ENCODE measurements at regions not wholly inside any gene's neighbourhood (a gene's known extent, or its start where the extent isn't known, plus 50 kb on each side); places are given as distances from the start of the nearest gene placed in this dataset.

DNA sequence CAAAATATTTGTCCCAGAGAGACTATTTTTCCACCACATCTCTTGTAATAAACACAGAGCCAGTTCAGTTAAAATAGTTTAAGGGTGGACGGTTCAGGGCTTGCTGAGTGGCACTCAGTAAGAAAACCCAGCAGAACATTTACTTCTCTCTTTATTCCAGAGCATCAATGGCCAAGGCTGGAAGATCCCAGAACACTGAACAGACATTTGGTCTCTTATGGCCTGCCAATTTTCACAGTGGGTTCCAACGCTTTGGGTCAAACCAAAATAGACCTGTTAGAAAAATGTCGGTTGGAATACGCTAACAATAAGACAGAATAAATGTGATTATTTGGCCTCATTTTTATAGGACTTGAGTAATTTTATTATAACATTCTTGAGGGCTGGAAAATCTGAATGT, 580.3 kb upstream of the TMEFF2 start:
- no peaks in the 10 kb centered on the region for H3K36me3 ChIP-seq
- H3K4me3 ChIP-seq (ENCODE audit: low read depth, low read length): no peak overlapping the region
- no peak overlapping the region for H3K27ac ChIP-seq
- TF ChIP-seq, protein P1, sequence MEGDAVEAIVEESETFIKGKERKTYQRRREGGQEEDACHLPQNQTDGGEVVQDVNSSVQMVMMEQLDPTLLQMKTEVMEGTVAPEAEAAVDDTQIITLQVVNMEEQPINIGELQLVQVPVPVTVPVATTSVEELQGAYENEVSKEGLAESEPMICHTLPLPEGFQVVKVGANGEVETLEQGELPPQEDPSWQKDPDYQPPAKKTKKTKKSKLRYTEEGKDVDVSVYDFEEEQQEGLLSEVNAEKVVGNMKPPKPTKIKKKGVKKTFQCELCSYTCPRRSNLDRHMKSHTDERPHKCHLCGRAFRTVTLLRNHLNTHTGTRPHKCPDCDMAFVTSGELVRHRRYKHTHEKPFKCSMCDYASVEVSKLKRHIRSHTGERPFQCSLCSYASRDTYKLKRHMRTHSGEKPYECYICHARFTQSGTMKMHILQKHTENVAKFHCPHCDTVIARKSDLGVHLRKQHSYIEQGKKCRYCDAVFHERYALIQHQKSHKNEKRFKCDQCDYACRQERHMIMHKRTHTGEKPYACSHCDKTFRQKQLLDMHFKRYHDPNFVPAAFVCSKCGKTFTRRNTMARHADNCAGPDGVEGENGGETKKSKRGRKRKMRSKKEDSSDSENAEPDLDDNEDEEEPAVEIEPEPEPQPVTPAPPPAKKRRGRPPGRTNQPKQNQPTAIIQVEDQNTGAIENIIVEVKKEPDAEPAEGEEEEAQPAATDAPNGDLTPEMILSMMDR (IDR thresholded peaks at IDR 0.05; ENCODE audit: low read depth, low read length): no peak
- no peaks in the 10 kb centered on the region for H3K9me3 ChIP-seq (ENCODE audit: severe bottlenecking)
- no peak for DNase-seq
- H3K27me3 ChIP-seq (ENCODE audit: insufficient read depth, low read depth, severe bottlenecking): no peaks in the 10 kb centered on the region

DNA sequence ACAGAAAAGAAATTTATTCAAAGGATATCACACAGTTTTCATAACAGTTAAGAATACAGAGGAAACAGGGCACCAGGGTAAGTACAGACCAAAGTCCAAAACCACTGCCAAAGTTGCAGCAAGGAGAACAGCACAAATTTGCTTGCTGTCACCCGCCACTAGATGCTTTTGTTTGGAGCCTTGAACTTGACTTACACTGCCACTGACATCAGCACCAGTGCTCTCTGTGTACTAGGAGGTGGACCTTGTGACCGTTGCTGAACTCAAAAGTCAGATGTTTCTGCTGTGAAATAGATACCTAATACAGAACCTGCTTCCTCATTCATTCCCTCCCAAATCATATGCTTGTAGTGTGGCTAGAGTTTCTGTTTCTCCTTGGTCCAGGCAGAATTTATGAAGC, 578.3 kb upstream of the TMEFF2 start:
- Histone ChIP-seq H3K27ac (no peak overlapping the region), H3K36me3 (no peaks in the 10 kb centered on the region), H3K27me3 (ENCODE audit: insufficient read depth, low read depth, severe bottlenecking) (no peaks in the 10 kb centered on the region), H3K4me3 (ENCODE audit: low read depth, low read length) (no peak overlapping the region), H3K9me3 (ENCODE audit: severe bottlenecking) (no peaks in the 10 kb centered on the region)
- TF ChIP-seq, protein P1 (IDR thresholded peaks at IDR 0.05; ENCODE audit: low read depth, low read length): no peak
- DNase-seq: no peak

DNA sequence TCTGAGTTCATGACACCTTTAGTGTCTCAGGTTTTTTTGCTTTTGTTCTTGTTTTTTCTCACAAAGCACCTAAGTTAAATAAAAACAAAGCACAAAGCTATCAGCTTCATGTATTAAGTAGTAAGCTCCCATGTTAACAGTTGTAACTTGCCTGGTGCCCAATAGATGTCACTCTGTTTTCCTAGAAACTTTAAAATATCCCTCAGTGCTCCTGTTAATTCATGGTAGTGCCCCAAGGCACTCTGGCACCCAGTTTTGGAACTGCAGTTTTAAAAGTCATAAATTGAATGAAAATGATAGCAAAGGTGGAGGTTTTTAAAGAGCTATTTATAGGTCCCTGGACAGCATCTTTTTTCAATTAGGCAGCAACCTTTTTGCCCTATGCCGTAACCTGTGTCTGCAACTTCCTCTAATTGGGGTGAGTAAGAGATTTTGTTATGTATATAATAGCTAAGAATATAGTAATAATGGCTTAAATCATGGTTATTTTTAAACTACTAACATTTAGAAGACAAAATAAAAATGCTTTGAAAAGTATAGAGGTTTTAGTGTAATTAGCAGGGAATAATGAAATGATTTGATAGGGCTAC, 555.0 kb upstream of the TMEFF2 start:
- no peak overlapping the region for H3K4me3 ChIP-seq (ENCODE audit: low read depth, low read length)
- H3K36me3 ChIP-seq: no peaks in the 10 kb centered on the region
- H3K27ac ChIP-seq: no peak overlapping the region
- no peaks in the 10 kb centered on the region for H3K9me3 ChIP-seq (ENCODE audit: severe bottlenecking)
- TF ChIP-seq, protein P1 (IDR thresholded peaks at IDR 0.05; ENCODE audit: low read depth, low read length): peak; percentile 42; the same call in 1 of the 2 replicates
- no peak for DNase-seq
- no peaks in the 10 kb centered on the region for H3K27me3 ChIP-seq (ENCODE audit: insufficient read depth, low read depth, severe bottlenecking)

DNA sequence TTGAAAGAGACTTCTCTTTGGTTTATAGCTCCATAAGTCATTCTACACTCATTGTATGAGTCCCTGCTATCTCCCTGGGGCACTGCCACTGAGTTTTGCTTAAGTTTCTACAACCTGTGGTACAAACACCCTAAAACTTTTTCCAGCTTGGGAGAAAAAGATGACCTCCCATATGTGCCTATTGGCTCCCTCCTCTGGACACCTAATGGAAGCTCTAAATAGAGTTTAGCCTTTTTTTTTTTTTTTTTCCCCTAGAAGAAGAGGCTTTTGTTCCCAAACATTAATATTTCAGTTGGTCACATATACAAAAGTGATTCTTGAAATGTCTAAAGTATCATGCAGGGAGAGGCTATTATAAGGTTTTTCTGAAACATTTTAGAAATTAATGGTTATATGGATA, 547.2 kb upstream of the TMEFF2 start:
- no peak overlapping the region for H3K4me3 ChIP-seq (ENCODE audit: low read depth, low read length)
- H3K9me3 ChIP-seq (ENCODE audit: severe bottlenecking): no peaks in the 10 kb centered on the region
- TF ChIP-seq, protein P1 (IDR thresholded peaks at IDR 0.05; ENCODE audit: low read depth, low read length): 0 out of 2 replicates have a peak, but pooled peaks have one; percentile 27
- H3K27me3 ChIP-seq (ENCODE audit: insufficient read depth, low read depth, severe bottlenecking): no peaks in the 10 kb centered on the region
- DNase-seq: no peak
- H3K36me3 ChIP-seq: no peaks in the 10 kb centered on the region
- H3K27ac ChIP-seq: no peak overlapping the region

DNA sequence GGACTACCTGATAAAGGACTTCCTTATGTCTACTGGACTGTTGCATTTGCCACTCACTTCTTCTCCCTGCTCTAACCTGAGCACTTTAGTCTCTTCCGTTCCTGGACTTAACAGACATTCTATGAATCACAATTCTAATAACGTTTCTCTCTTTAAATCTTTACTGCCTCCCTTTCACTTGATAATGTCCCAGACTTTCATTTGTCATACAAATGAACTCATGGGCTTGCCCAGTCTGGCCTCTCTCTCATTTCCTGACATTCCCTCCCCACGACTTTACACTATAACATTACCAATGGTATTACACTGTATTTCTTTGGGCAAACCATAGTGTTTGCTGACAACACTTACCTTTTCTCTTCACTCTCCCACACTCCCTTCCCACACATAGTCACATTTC, 540.7 kb upstream of the TMEFF2 start:
- TF ChIP-seq, protein P1 (IDR thresholded peaks at IDR 0.05; ENCODE audit: low read depth, low read length): no peak
- Histone ChIP-seq H3K27me3 (ENCODE audit: insufficient read depth, low read depth, severe bottlenecking) (no peaks in the 10 kb centered on the region), H3K27ac (no peak overlapping the region), H3K4me3 (ENCODE audit: low read depth, low read length) (no peak overlapping the region), H3K36me3 (no peaks in the 10 kb centered on the region), H3K9me3 (ENCODE audit: severe bottlenecking) (no peaks in the 10 kb centered on the region)
- DNase-seq: no peak

DNA sequence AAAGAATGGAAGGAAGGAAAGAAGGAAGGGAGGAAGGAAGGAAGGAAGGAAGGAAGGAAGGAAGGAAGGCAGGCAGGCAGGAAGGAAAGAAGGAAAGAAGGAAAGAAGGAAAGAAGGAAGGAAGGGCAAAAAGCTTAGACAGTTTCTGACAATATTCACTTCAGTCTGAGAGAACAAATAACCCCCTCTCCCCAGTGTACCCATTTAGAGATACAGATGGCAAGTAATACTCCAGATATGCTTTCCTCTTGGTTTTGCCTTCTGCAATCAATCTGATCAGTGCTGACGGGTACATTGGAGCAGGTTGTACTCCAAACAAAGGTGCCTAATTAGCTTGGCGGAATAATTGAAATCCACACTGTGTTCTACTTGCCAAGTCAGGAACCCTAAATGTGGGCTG, 534.6 kb upstream of the TMEFF2 start:
- Histone ChIP-seq H3K27ac (no peak overlapping the region), H3K27me3 (ENCODE audit: insufficient read depth, low read depth, severe bottlenecking) (no peaks in the 10 kb centered on the region), H3K4me3 (ENCODE audit: low read depth, low read length) (no peak overlapping the region), H3K36me3 (no peaks in the 10 kb centered on the region), H3K9me3 (ENCODE audit: severe bottlenecking) (no peaks in the 10 kb centered on the region)
- DNase-seq: no peak
- TF ChIP-seq, protein P1 (IDR thresholded peaks at IDR 0.05; ENCODE audit: low read depth, low read length): no peak

Data from WERI-Rb-1 (cell line).